Naive thymus-derived CD8-positive, alpha-beta T cell (primary cell): ENCODE measurements at regions not wholly inside any gene's neighbourhood (a gene's known extent, or its start where the extent isn't known, plus 50 kb on each side); places are given as distances from the start of the nearest gene placed in this dataset.
"Not testable (repeated sequence)": the region's sequence is repeated elsewhere in the genome, so short reads cannot be mapped to it uniquely, and the experiment has no call there.

Source experiments
- ATAC-seq, 2 donors: fragments of 150-1000 bp; cut with Tn5 transposase in 1 of 2; sonication (Bioruptor Pico), chemical (Tn5 transposase) in 1 of 2; 1 replicate in 1 of 2; 2 replicates in 1 of 2; pipeline ENCODE4 v1.10.0; 2021; ENCODE audit warnings: mild to moderate bottlenecking in 2 of 2, moderate library complexity in 2 of 2
- POLR2A ChIA-PET: fragments of 350-600 bp; sonication (Branson Sonifier 250); formaldehyde crosslinking; loops from one replicate; lab custom pipeline; 2021; ENCODE audit warnings: antibody characterized with exemption; lab: Charles Lee
- DNase-seq, 10 donors: peaks; one replicate each; pipeline versions ENCODE4 v3.0.0 to v3.0.0-alpha.2; 2020 to 2022
- H3K27ac Mint-ChIP-seq, 10 donors: one replicate each; pipeline ENCODE4 v1.8.0; 2020 to 2022; ENCODE audit warnings: mild to moderate bottlenecking in 10 of 10, mixed read lengths in 10 of 10, moderate library complexity in 4 of 10, inconsistent platforms in 1 of 10
- H3K27me3 Mint-ChIP-seq, 5 donors: one replicate each; pipeline ENCODE4 v1.8.0; 2021 to 2022; ENCODE audit warnings: mixed read lengths in 5 of 5
- H3K36me3 Mint-ChIP-seq, 3 donors: one replicate each; pipeline ENCODE4 v1.8.0; 2020 to 2022; ENCODE audit warnings: mixed read lengths in 3 of 3, mild to moderate bottlenecking in 2 of 3, inconsistent platforms in 1 of 3
- H3K4me1 Mint-ChIP-seq, 4 donors: one replicate each; pipeline ENCODE4 v1.8.0; 2021 to 2022; ENCODE audit warnings: mixed read lengths in 4 of 4
- H3K4me3 Mint-ChIP-seq, 10 donors: one replicate each; pipeline ENCODE4 v1.8.0; 2020 to 2022; ENCODE audit warnings: mild to moderate bottlenecking in 10 of 10, mixed read lengths in 10 of 10, moderate library complexity in 6 of 10, inconsistent platforms in 1 of 10
- H3K9me3 Mint-ChIP-seq, 9 donors: one replicate each; pipeline ENCODE4 v1.8.0; 2020 to 2022; ENCODE audit warnings: mixed read lengths in 9 of 9, mild to moderate bottlenecking in 3 of 9, inconsistent platforms in 1 of 9, moderate library complexity in 1 of 9

- no peaks in the 10 kb centered on the region for H3K36me3 Mint-ChIP-seq
- H3K27ac Mint-ChIP-seq: no peak overlapping the region
- H3K27me3 Mint-ChIP-seq: peaks cover 2 to 19% (median 8%) of the 10 kb centered on the region in 5 donors
- no peaks in the 10 kb centered on the region for H3K9me3 Mint-ChIP-seq
- DNase-seq: no peak
- no peak overlapping the region for H3K4me3 Mint-ChIP-seq
- no peak for ATAC-seq
- POLR2A ChIA-PET: no interaction called here
- peaks cover 0 to 5% (median 2%) of the 10 kb centered on the region in 4 donors for H3K4me1 Mint-ChIP-seq
Measured at GRCh38 chr4:55011761-55012160, 113.6 kb downstream of the KDR start.

GRCh38 chr4:55010550-55010949, 114.8 kb downstream of the KDR start:
- no peak for DNase-seq
- H3K27me3 Mint-ChIP-seq: peaks cover 2 to 19% (median 8%) of the 10 kb centered on the region in 5 donors
- POLR2A ChIA-PET: no interaction called here
- H3K27ac Mint-ChIP-seq: no peak overlapping the region
- H3K4me3 Mint-ChIP-seq: no peak overlapping the region
- no peaks in the 10 kb centered on the region for H3K36me3 Mint-ChIP-seq
- no peaks in the 10 kb centered on the region for H3K4me1 Mint-ChIP-seq
- no peak for ATAC-seq
- H3K9me3 Mint-ChIP-seq: no peaks in the 10 kb centered on the region

GRCh38 chr4:55008166-55009056, 117.0 kb downstream of the KDR start:
- Mint-ChIP-seq H3K9me3 (no peaks in the 10 kb centered on the region), H3K4me3 (no peak overlapping the region), H3K36me3 (no peaks in the 10 kb centered on the region), H3K4me1 (no peaks in the 10 kb centered on the region), H3K27me3 (peaks cover 5 to 24% (median 9%) of the 10 kb centered on the region in 5 donors), H3K27ac (no peak overlapping the region)
- ATAC-seq: no peak
- no peak for DNase-seq
- POLR2A ChIA-PET: no interaction called here

GRCh38 chr4:55005910-55006309, 119.5 kb downstream of the KDR start:
- no peak overlapping the region for H3K27ac Mint-ChIP-seq
- no peaks in the 10 kb centered on the region for H3K4me1 Mint-ChIP-seq
- POLR2A ChIA-PET: no interaction called here
- peaks cover 2 to 23% (median 13%) of the 10 kb centered on the region in 5 donors for H3K27me3 Mint-ChIP-seq
- no peaks in the 10 kb centered on the region for H3K9me3 Mint-ChIP-seq
- no peak overlapping the region for H3K4me3 Mint-ChIP-seq
- no peak for ATAC-seq
- no peak for DNase-seq
- H3K36me3 Mint-ChIP-seq: no peaks in the 10 kb centered on the region

GRCh38 chr4:55004831-55005230, 120.6 kb downstream of the KDR start:
- Mint-ChIP-seq H3K36me3 (no peaks in the 10 kb centered on the region), H3K9me3 (no peaks in the 10 kb centered on the region)

GRCh38 chr4:55002431-55002830, 123.0 kb downstream of the KDR start:
- Mint-ChIP-seq H3K4me3 (no peak overlapping the region), H3K36me3 (no peaks in the 10 kb centered on the region), H3K4me1 (no peaks in the 10 kb centered on the region), H3K9me3 (peaks cover 0 to 1% (median 0%) of the 10 kb centered on the region in 9 donors), H3K27ac (no peak overlapping the region), H3K27me3 (peaks cover 4 to 26% (median 19%) of the 10 kb centered on the region in 5 donors)
- POLR2A ChIA-PET: no interaction called here
- ATAC-seq (no peak), DNase-seq (no peak)

More at GRCh38 chr4:55004831-55005230, 120.6 kb downstream of the KDR start:
- Mint-ChIP-seq H3K27me3 (peaks cover 4 to 24% (median 16%) of the 10 kb centered on the region in 5 donors), H3K4me3 (no peak overlapping the region), H3K4me1 (no peaks in the 10 kb centered on the region), H3K27ac (no peak overlapping the region)
- POLR2A ChIA-PET: no interaction called here
- no peak for ATAC-seq
- DNase-seq: no peak

- Mint-ChIP-seq H3K4me1 (no peaks in the 10 kb centered on the region), H3K36me3 (no peaks in the 10 kb centered on the region), H3K4me3 (no peak overlapping the region), H3K27ac (no peak overlapping the region), H3K27me3 (peaks cover 4 to 22% (median 17%) of the 10 kb centered on the region in 5 donors), H3K9me3 (peaks cover 0 to 1% (median 0%) of the 10 kb centered on the region in 9 donors)
- no peak for ATAC-seq
- POLR2A ChIA-PET: no interaction called here
- no peak for DNase-seq
Measured at GRCh38 chr4:55001538-55001937, 123.9 kb downstream of the KDR start.

- no peaks in the 10 kb centered on the region for H3K36me3 Mint-ChIP-seq
- ATAC-seq: no peak
- no peaks in the 10 kb centered on the region for H3K4me1 Mint-ChIP-seq
- H3K27me3 Mint-ChIP-seq: peaks cover 2 to 35% (median 16%) of the 10 kb centered on the region in 5 donors
- no peak overlapping the region for H3K27ac Mint-ChIP-seq
- no peak overlapping the region for H3K4me3 Mint-ChIP-seq
- peaks cover 0 to 5% (median 0%) of the 10 kb centered on the region in 9 donors for H3K9me3 Mint-ChIP-seq
- POLR2A ChIA-PET: no interaction called here
- no peak for DNase-seq
Measured at GRCh38 chr4:54999003-54999402, 126.4 kb downstream of the KDR start.

- H3K27me3 Mint-ChIP-seq: peaks cover 0 to 16% (median 6%) of the 10 kb centered on the region in 5 donors
- H3K36me3 Mint-ChIP-seq: peaks cover 0 to 12% (median 4%) of the 10 kb centered on the region in 3 donors
- ATAC-seq, POLR2A ChIA-PET, H3K4me1 Mint-ChIP-seq, DNase-seq, H3K27ac Mint-ChIP-seq, H3K4me3 Mint-ChIP-seq: not testable (repeated sequence)
- peaks cover 2 to 26% (median 14%) of the 10 kb centered on the region in 9 donors for H3K9me3 Mint-ChIP-seq
Measured at GRCh38 chr4:54993473-54994026, 131.8 kb downstream of the KDR start.

GRCh38 chr4:54992266-54992665, 133.1 kb downstream of the KDR start:
- Mint-ChIP-seq H3K4me1 (no peaks in the 10 kb centered on the region), H3K4me3 (no peak overlapping the region), H3K9me3 (peaks cover 3 to 38% (median 26%) of the 10 kb centered on the region in 9 donors), H3K27ac (peak overlapping the region in 1 of 10 donors; percentile 3), H3K36me3 (peaks cover 0 to 24% (median 8%) of the 10 kb centered on the region in 3 donors), H3K27me3 (peaks cover 0 to 13% (median 6%) of the 10 kb centered on the region in 5 donors)
- no peak for DNase-seq
- ATAC-seq: no peak
- POLR2A ChIA-PET: no interaction called here

- no peak overlapping the region for H3K27ac Mint-ChIP-seq
- H3K4me3 Mint-ChIP-seq: no peak overlapping the region
- peaks cover 5 to 48% (median 29%) of the 10 kb centered on the region in 9 donors for H3K9me3 Mint-ChIP-seq
- POLR2A ChIA-PET: no interaction called here
- no peaks in the 10 kb centered on the region for H3K4me1 Mint-ChIP-seq
- H3K36me3 Mint-ChIP-seq: peaks cover 0 to 26% (median 8%) of the 10 kb centered on the region in 3 donors
- H3K27me3 Mint-ChIP-seq: peaks cover 0 to 11% (median 3%) of the 10 kb centered on the region in 5 donors
- ATAC-seq (no peak), DNase-seq (no peak)
Measured at GRCh38 chr4:54988655-54989054, 136.7 kb downstream of the KDR start.

GRCh38 chr4:54986095-54986846, 139.1 kb downstream of the KDR start:
- no peak overlapping the region for H3K4me3 Mint-ChIP-seq
- POLR2A ChIA-PET: no interaction called here
- H3K27me3 Mint-ChIP-seq: peaks cover 0 to 14% (median 3%) of the 10 kb centered on the region in 5 donors
- peaks cover 0 to 26% (median 8%) of the 10 kb centered on the region in 3 donors for H3K36me3 Mint-ChIP-seq
- H3K9me3 Mint-ChIP-seq: peaks cover 7 to 44% (median 29%) of the 10 kb centered on the region in 9 donors
- ATAC-seq (no peak), DNase-seq (no peak)
- no peak overlapping the region for H3K27ac Mint-ChIP-seq
- H3K4me1 Mint-ChIP-seq: no peaks in the 10 kb centered on the region
